ENCODE measurements at regions not wholly inside any gene's neighbourhood (a gene's known extent, or its start where the extent isn't known, plus 50 kb on each side); places are given as distances from the start of the nearest gene placed in this dataset.

DNA sequence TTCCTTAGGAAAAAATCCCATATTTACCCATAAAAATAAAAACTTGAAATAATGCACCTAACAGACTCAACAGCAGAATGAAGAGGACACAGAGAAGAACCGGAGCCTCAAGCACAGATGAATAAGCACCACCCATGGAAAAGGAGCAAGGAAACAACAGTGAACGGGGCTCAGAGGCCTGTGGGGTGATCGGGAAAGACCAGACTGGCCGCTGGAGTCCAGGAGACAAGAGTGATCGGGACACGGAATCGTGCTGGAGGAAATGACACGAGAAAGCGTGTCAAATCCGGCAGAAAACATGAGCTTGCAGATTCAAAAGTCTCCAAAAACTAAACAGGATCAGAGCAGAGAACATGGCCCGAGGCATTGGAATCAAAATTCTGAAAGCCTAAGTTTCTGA is 448.0 kb upstream of the SALL3 start:
- no peak for DNase-seq
- TF ChIP-seq POLR2A (IDR thresholded peaks at IDR 0.05) (no peak), POLR2AphosphoS5 (IDR thresholded peaks at IDR 0.05) (no peak)
- TF ChIP-seq, protein P1, sequence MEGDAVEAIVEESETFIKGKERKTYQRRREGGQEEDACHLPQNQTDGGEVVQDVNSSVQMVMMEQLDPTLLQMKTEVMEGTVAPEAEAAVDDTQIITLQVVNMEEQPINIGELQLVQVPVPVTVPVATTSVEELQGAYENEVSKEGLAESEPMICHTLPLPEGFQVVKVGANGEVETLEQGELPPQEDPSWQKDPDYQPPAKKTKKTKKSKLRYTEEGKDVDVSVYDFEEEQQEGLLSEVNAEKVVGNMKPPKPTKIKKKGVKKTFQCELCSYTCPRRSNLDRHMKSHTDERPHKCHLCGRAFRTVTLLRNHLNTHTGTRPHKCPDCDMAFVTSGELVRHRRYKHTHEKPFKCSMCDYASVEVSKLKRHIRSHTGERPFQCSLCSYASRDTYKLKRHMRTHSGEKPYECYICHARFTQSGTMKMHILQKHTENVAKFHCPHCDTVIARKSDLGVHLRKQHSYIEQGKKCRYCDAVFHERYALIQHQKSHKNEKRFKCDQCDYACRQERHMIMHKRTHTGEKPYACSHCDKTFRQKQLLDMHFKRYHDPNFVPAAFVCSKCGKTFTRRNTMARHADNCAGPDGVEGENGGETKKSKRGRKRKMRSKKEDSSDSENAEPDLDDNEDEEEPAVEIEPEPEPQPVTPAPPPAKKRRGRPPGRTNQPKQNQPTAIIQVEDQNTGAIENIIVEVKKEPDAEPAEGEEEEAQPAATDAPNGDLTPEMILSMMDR (IDR thresholded peaks at IDR 0.05 in 8 of 11, conservative IDR thresholded peaks at IDR 0.05 in 3 of 11), result no peak
- WGBS, 5 donors, result 84 to 93% (median 87%) methylated on average over 11 of the region's 11 CpGs
- H3K9me3 ChIP-seq, result no peaks in the 10 kb centered on the region
- H3K27me3 ChIP-seq (replicated peaks in 1 of 7), result peaks cover 0 to 4% (median 0%) of the 10 kb centered on the region in 7 donors
- intact Hi-C loops (cut with DNase I; ENCODE audit: low total_unique reads), result no loop called here
- no peaks in the 10 kb centered on the region for H3K4me1 ChIP-seq
- no peaks in the 10 kb centered on the region for H3K36me3 ChIP-seq
- H3K27ac ChIP-seq, result no peak overlapping the region
- H3K4me3 ChIP-seq, result no peak overlapping the region

DNA sequence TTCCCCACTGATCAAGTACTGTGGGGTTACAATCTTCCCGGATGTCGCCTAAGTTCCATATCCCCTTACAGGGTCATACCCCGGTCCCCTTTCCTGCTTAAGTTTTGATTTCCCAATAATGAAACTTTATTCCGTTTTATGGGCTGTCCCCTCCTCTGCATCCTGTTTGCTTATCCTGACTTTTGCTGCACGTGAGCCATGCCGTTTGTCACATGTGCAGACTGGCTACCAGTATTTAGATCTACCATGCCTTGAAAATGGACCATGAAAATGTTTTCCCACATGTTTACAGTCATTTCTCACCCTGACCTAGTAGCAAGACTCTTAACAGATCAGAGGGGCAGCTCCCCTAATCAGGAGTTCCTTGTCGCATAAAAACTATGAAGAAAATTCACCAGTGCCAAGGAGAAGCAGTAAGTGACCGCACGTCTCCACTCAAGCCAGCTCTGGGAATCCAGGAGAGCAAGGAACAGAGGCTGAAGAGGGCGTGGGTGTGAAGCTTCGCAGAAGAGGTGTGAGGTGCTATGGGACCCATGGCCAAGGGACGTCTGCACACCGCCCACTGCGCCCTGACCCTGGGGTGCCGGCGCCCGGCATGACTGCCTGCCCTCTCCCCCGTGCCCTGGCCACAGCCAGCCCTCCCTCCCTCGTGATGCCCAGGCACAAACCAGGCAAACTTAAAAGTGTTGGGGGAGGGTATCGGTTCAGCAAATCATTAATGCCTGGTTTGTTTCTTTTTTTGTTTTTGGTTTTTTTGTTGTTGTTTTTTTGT is 440.8 kb upstream of the SALL3 start:
- H3K27ac ChIP-seq, result peak overlapping the region in 1 of 8 donors; percentile 53
- peaks cover 0 to 5% (median 0%) of the 10 kb centered on the region in 6 donors for H3K4me1 ChIP-seq
- H3K4me3 ChIP-seq, result no peak overlapping the region
- no peak for DNase-seq
- WGBS, 5 donors, result 79 to 91% (median 82%) methylated on average over 20 of the region's 20 CpGs
- TF ChIP-seq, protein P1 (IDR thresholded peaks at IDR 0.05 in 8 of 11, conservative IDR thresholded peaks at IDR 0.05 in 3 of 11), result no peak
- TF ChIP-seq POLR2A (IDR thresholded peaks at IDR 0.05) (no peak), POLR2AphosphoS5 (IDR thresholded peaks at IDR 0.05) (no peak)
- no peaks in the 10 kb centered on the region for H3K27me3 ChIP-seq (replicated peaks in 1 of 7)
- no peaks in the 10 kb centered on the region for H3K9me3 ChIP-seq
- no peaks in the 10 kb centered on the region for H3K36me3 ChIP-seq
- intact Hi-C loops (cut with DNase I; ENCODE audit: low total_unique reads), result no loop called here

DNA sequence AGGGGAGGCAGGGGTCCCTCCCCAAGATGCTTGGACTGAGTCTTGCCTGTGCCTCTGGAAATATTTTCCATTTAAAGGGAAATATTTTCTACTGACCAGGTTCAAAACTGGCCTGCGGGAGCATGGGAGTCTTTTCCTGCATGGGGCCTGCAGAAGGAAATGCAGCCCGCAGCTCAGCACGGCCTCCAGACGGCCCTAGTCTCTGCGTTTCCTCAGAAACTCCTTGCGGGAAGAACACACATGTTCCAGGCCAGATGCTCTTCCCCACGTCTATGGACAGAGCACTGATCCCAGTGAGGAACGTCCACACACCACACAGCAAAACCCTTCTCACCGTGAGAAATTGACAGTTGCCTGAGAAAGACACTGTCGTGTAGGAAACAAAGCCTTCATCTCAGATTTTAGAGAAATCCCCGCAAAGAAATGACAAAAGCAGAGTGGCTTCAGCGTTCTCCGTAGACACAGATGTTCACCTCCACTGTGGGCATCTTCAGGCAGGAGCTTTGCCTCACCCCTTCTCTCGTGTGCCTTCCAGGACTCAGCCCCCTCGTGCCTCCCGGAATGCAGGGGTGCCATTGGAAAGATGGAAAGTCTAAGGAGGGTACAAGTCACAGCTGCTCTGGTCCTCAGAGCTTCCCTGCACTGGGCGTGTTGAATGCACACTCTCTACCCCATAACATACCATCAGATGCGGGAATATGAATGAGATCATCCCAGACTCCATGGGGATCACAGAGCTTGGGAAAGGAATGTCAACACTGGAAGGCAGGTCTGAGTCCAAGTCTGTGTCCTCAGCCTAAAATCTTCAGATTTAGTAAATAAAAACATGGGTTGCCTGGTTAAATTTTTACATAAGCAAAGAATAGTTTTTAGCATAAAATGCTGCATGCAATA is 438.7 kb upstream of the SALL3 start:
- no peaks in the 10 kb centered on the region for H3K36me3 ChIP-seq
- H3K4me3 ChIP-seq, result no peak overlapping the region
- WGBS, 5 donors, result 80 to 88% (median 85%) methylated on average over 12 to 18 of the region's 18 CpGs
- no peaks in the 10 kb centered on the region for H3K9me3 ChIP-seq
- no peak overlapping the region for H3K27ac ChIP-seq
- TF ChIP-seq POLR2AphosphoS5 (IDR thresholded peaks at IDR 0.05) (no peak), POLR2A (IDR thresholded peaks at IDR 0.05) (no peak)
- TF ChIP-seq, protein P1 (IDR thresholded peaks at IDR 0.05 in 8 of 11, conservative IDR thresholded peaks at IDR 0.05 in 3 of 11), result no peak
- DNase-seq, result no peak
- H3K27me3 ChIP-seq (replicated peaks in 1 of 7), result no peaks in the 10 kb centered on the region
- H3K4me1 ChIP-seq, result peaks cover 0 to 5% (median 0%) of the 10 kb centered on the region in 6 donors
- intact Hi-C loops (cut with DNase I; ENCODE audit: low total_unique reads), result no loop called here

DNA sequence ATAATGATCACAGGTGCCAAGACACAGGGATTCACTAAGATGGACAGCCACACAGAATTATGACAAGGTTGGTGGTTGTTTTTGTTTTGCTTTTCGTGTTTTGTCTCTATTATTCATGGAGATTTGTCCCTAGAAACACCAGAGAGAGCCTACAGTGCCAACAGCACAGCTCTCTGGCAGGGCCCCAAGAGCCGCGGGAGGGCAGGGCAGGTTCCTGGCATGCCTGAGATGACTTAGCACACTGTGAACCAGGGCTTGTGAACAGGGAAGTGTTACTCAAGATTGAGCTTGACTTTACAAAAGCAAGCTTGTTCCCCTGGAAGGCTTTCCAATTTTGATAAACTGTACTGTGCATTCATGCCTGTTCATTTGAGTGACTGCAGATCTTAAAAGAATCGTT is 437.4 kb upstream of the SALL3 start:
- WGBS, 5 donors, result 3 to 20% (median 16%) methylated on average over 4 of the region's 4 CpGs

More for the DNA sequence above, 437.4 kb upstream of the SALL3 start:
- no peak for DNase-seq
- Histone ChIP-seq H3K4me3 (no peak overlapping the region), H3K27ac (peak overlapping the region in 1 of 8 donors; percentile 41), H3K27me3 (replicated peaks in 1 of 7) (no peaks in the 10 kb centered on the region), H3K4me1 (peaks cover 0 to 5% (median 0%) of the 10 kb centered on the region in 6 donors), H3K36me3 (no peaks in the 10 kb centered on the region), H3K9me3 (no peaks in the 10 kb centered on the region)
- TF ChIP-seq POLR2A (IDR thresholded peaks at IDR 0.05) (no peak), POLR2AphosphoS5 (IDR thresholded peaks at IDR 0.05) (peak in 1 of 3 donors; percentile 12)
- TF ChIP-seq, protein P1 (IDR thresholded peaks at IDR 0.05 in 8 of 11, conservative IDR thresholded peaks at IDR 0.05 in 3 of 11), result no peak
- intact Hi-C loops (cut with DNase I; ENCODE audit: low total_unique reads), result no loop called here

Measured in spleen (tissue), 11 donors.